Colonic mucosa (tissue), 4 donors: ENCODE measurements at regions not wholly inside any gene's neighbourhood (a gene's known extent, or its start where the extent isn't known, plus 50 kb on each side); places are given as distances from the start of the nearest gene placed in this dataset.

Source experiments
- DNase-seq: peaks from one replicate; pipeline ENCODE4 v3.0.0-alpha.2; 2020
- H3K27ac ChIP-seq: fragments of 200-600 bp; one replicate; pipeline ENCODE4 v1.8.0; 2021
- H3K27me3 ChIP-seq: fragments of 200-600 bp; one replicate; pipeline ENCODE4 v1.8.0; 2021
- H3K36me3 ChIP-seq: fragments of 200-600 bp; one replicate; pipeline ENCODE4 v1.8.0; 2021
- H3K4me1 ChIP-seq: fragments of 200-600 bp; one replicate; pipeline ENCODE4 v1.8.0; 2021; ENCODE audit warnings: mild to moderate bottlenecking
- H3K4me3 ChIP-seq: fragments of 200-600 bp; one replicate; pipeline ENCODE4 v1.8.0; 2021
- H3K9ac ChIP-seq, 2 donors: one replicate each; pipeline ENCODE4 v1.7.0; 2013; ENCODE audit warnings: control low read depth in 2 of 2, low read depth in 2 of 2, low read length in 2 of 2
- H3K9me3 ChIP-seq: fragments of 200-600 bp; one replicate; pipeline ENCODE4 v1.8.0; 2021
- intact Hi-C: fragments of 100-400 bp; cut with DNase I; formaldehyde crosslinking; loops from one replicate; pipeline ENCODE4 v1.14.1; 2022
- TF ChIP-seq, protein P1 (sequence below): fragments of 200-600 bp; IDR thresholded peaks from one replicate; pipeline ENCODE4 v1.8.0; 2022; ENCODE audit warnings: antibody characterized with exemption, mild to moderate bottlenecking
- donor health status: healthy.
- donor health status: DM: no; HTN: no; CAD: no.
- donor health status: DM: no; HTN: no; CAD: no.

DNA sequence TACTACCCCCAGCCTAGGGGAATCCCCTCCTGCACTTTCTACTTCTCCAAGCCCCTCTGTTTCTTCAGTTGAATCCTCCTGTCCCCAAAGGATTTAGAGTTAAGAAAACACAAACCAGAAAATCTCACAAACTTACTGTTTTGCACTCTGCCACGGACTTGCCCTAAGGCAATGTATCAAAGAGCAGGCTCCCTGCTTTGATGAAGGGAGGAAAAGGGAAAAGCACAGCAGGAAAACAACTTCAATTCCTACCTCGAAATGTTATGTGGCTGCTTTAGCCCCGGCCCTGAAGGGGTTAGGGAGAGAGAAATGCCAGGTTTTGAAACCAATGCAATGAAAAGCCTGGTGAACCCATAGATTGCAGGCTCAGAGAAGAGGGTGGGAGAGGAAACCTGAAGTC is 254.7 kb downstream of the MAN2A1 start:
- Histone ChIP-seq H3K36me3 (no peaks in the 10 kb centered on the region), H3K9ac (no peak overlapping the region), H3K4me1 (no peaks in the 10 kb centered on the region), H3K27ac (no peak overlapping the region), H3K27me3 (no peaks in the 10 kb centered on the region), H3K9me3 (no peaks in the 10 kb centered on the region), H3K4me3 (no peak overlapping the region)
- intact Hi-C loops, result no loop called here
- DNase-seq, result no peak
- TF ChIP-seq, protein P1, sequence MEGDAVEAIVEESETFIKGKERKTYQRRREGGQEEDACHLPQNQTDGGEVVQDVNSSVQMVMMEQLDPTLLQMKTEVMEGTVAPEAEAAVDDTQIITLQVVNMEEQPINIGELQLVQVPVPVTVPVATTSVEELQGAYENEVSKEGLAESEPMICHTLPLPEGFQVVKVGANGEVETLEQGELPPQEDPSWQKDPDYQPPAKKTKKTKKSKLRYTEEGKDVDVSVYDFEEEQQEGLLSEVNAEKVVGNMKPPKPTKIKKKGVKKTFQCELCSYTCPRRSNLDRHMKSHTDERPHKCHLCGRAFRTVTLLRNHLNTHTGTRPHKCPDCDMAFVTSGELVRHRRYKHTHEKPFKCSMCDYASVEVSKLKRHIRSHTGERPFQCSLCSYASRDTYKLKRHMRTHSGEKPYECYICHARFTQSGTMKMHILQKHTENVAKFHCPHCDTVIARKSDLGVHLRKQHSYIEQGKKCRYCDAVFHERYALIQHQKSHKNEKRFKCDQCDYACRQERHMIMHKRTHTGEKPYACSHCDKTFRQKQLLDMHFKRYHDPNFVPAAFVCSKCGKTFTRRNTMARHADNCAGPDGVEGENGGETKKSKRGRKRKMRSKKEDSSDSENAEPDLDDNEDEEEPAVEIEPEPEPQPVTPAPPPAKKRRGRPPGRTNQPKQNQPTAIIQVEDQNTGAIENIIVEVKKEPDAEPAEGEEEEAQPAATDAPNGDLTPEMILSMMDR, result no peak

DNA sequence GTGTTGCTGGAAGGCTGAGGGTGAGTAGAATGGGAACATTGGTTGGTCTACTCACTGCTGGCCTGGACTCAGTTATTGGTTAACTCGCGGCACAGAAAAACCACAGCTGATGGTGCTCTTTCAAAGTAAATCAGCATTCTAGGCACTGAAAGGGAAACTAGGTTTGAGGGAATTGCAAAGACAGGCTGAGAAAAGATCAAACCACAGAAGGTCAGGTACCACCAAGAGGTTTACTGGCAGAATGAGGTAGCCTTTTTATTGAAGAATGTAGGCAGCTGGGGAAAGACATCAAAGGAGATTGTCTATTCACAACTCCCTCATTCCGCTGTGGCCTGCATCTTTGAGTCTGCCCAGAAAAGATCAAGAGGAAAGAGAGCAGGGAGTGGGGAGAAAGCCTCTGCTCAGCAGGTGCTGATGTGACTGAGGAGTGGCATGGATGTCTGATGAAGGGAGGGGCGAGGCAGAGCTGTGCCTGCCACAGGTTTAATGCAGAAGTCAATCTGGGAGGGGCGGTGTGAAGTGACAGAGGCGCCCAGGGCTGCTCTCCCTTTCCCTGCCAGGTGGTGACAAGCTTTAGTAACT is 255.5 kb downstream of the MAN2A1 start:
- Histone ChIP-seq H3K4me3 (no peak overlapping the region), H3K9me3 (no peaks in the 10 kb centered on the region), H3K36me3 (no peaks in the 10 kb centered on the region), H3K4me1 (no peaks in the 10 kb centered on the region), H3K27me3 (no peaks in the 10 kb centered on the region), H3K9ac (no peak overlapping the region), H3K27ac (no peak overlapping the region)
- no peak for DNase-seq
- intact Hi-C loops, result no loop called here
- TF ChIP-seq, protein P1, result no peak

DNA sequence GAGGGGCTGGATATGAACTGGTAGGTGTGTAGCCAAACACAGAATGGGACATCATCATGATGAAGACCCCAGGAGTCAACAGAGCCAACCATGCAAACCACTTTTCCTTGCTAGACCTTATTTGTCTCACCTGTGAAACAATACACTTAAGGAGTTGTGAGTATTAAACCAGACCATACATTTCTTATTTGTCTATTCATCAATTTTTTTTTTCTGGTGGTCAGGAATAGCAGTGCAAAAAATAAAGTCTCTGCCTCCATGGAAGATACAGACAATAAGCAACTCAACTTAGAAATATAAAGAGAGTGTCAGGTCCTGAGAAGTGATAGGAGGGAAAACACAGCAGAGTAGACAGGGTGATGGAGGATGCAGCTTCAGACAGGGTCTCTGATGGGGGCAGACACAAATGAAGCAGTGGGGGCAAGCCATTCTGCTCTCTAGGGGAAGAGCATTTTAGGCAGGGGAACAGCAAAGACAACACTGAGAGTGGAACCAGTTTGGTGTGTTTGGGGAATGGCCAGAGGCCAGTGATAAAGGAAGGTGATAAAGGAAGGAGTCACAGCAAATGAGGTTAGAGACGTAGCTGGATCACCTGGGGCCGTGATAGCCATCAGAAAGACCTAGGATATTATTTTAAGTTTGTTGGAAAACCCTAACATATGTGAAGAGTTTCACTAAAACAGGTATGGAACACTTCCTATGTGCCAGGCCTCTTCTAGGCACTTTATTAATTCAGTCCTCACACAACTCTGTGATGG is 256.2 kb downstream of the MAN2A1 start:
- intact Hi-C loops, result no loop called here
- TF ChIP-seq, protein P1, result no peak
- no peak overlapping the region for H3K27ac ChIP-seq
- no peaks in the 10 kb centered on the region for H3K27me3 ChIP-seq
- no peaks in the 10 kb centered on the region for H3K4me1 ChIP-seq
- no peaks in the 10 kb centered on the region for H3K9me3 ChIP-seq
- H3K9ac ChIP-seq, result no peak overlapping the region
- H3K36me3 ChIP-seq, result no peaks in the 10 kb centered on the region
- H3K4me3 ChIP-seq, result no peak overlapping the region
- no peak for DNase-seq

DNA sequence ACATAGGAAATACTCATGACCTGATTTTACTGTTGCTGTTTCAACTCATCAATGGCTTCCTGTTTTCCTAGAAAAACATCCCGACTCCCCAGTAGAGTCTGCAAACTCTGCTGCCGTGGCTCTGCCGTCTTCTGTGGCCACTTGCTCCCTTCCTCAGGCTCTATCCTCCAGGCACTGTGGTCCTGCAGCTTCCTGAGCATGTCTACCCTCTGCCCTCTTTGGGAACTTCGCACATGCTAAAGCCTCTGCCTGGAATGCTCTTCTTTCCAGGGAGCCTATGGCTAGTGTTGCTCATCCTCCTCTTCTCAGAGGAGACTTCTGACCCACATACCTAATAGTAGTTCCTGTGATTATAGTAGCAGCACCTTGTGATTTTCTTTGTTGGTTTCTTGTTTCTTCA is 256.9 kb downstream of the MAN2A1 start:
- no peak for DNase-seq
- no peaks in the 10 kb centered on the region for H3K27me3 ChIP-seq
- intact Hi-C loops, result no loop called here
- H3K27ac ChIP-seq, result no peak overlapping the region
- no peak overlapping the region for H3K9ac ChIP-seq
- H3K4me1 ChIP-seq, result no peaks in the 10 kb centered on the region
- TF ChIP-seq, protein P1, result no peak
- no peak overlapping the region for H3K4me3 ChIP-seq
- H3K9me3 ChIP-seq, result no peaks in the 10 kb centered on the region
- no peaks in the 10 kb centered on the region for H3K36me3 ChIP-seq

DNA sequence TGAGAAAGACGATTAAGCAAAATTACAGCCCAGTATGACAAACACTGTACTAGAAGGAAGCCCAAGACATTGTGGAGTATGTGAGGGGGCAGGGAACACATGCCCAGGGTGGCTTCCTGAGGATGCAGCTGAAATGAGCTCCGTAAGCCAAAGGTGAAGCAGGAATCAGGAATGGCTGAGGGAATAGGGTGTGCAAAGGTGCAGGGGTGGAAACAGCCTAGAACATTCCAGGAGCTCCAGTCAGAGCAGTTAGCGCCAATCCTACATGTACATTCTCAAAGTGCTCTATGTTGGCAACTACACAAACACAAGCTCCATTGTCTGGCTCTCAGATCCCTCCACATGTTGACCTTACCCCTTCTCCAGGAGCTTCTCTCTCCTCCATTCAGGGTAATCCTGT is 257.9 kb downstream of the MAN2A1 start:
- H3K9me3 ChIP-seq, result no peaks in the 10 kb centered on the region
- TF ChIP-seq, protein P1, result no peak
- no peak overlapping the region for H3K9ac ChIP-seq
- no peaks in the 10 kb centered on the region for H3K27me3 ChIP-seq
- H3K27ac ChIP-seq, result no peak overlapping the region
- intact Hi-C loops, result no loop called here
- no peak overlapping the region for H3K4me3 ChIP-seq
- DNase-seq, result no peak
- H3K4me1 ChIP-seq, result no peaks in the 10 kb centered on the region
- H3K36me3 ChIP-seq, result no peaks in the 10 kb centered on the region
